ENCODE measurements at regions not wholly inside any gene's neighbourhood (a gene's known extent, or its start where the extent isn't known, plus 50 kb on each side); places are given as distances from the start of the nearest gene placed in this dataset.
"Not testable (repeated sequence)": the region's sequence is repeated elsewhere in the genome, so short reads cannot be mapped to it uniquely, and the experiment has no call there.

GRCh38 chrX:115402299-115402698, 112.8 kb downstream of the LUZP4 start:
- Histone ChIP-seq H3K27me3 (ENCODE audit: low read depth, low read length) (no peaks in the 10 kb centered on the region), H3K4me1 (ENCODE audit: control insufficient read depth in 1 of 2, insufficient read depth in 2 of 2, low read length in 2 of 2) (no peaks in the 10 kb centered on the region), H3K27ac (ENCODE audit: low read length) (no peak overlapping the region), H3K4me3 (ENCODE audit: low read depth in 1 of 2, low read length in 2 of 2) (no peak overlapping the region), H3K36me3 (ENCODE audit: control insufficient read depth in 1 of 2, insufficient read depth in 2 of 2, low read length in 2 of 2) (no peaks in the 10 kb centered on the region), H3K9me3 (ENCODE audit: control insufficient read depth in 1 of 2, low read length in 2 of 2) (no peaks in the 10 kb centered on the region)

GRCh38 chrX:115408771-115409400, 119.4 kb downstream of the LUZP4 start:
- Histone ChIP-seq H3K36me3 (ENCODE audit: control insufficient read depth in 1 of 2, insufficient read depth in 2 of 2, low read length in 2 of 2) (no peaks in the 10 kb centered on the region), H3K27ac (ENCODE audit: low read length) (no peak overlapping the region), H3K4me3 (ENCODE audit: low read depth in 1 of 2, low read length in 2 of 2) (no peak overlapping the region), H3K27me3 (ENCODE audit: low read depth, low read length) (no peaks in the 10 kb centered on the region), H3K9me3 (ENCODE audit: control insufficient read depth in 1 of 2, low read length in 2 of 2) (no peaks in the 10 kb centered on the region), H3K4me1 (ENCODE audit: control insufficient read depth in 1 of 2, insufficient read depth in 2 of 2, low read length in 2 of 2) (no peaks in the 10 kb centered on the region)

- H3K9me3 ChIP-seq (ENCODE audit: control insufficient read depth in 1 of 2, low read length in 2 of 2), result no peaks in the 10 kb centered on the region
- H3K27ac ChIP-seq (ENCODE audit: low read length), result no peak overlapping the region
- H3K27me3 ChIP-seq (ENCODE audit: low read depth, low read length), result no peaks in the 10 kb centered on the region
- no peaks in the 10 kb centered on the region for H3K4me1 ChIP-seq (ENCODE audit: control insufficient read depth in 1 of 2, insufficient read depth in 2 of 2, low read length in 2 of 2)
- H3K36me3 ChIP-seq (ENCODE audit: control insufficient read depth in 1 of 2, insufficient read depth in 2 of 2, low read length in 2 of 2), result no peaks in the 10 kb centered on the region
- H3K4me3 ChIP-seq (ENCODE audit: low read depth in 1 of 2, low read length in 2 of 2), result no peak overlapping the region
Measured at GRCh38 chrX:115409551-115409950, 120.0 kb downstream of the LUZP4 start.

GRCh38 chrX:115410731-115411428, 121.4 kb downstream of the LUZP4 start:
- H3K27me3 ChIP-seq (ENCODE audit: low read depth, low read length), result no peaks in the 10 kb centered on the region
- no peaks in the 10 kb centered on the region for H3K9me3 ChIP-seq (ENCODE audit: control insufficient read depth in 1 of 2, low read length in 2 of 2)
- no peaks in the 10 kb centered on the region for H3K4me1 ChIP-seq (ENCODE audit: control insufficient read depth in 1 of 2, insufficient read depth in 2 of 2, low read length in 2 of 2)
- no peak overlapping the region for H3K4me3 ChIP-seq (ENCODE audit: low read depth in 1 of 2, low read length in 2 of 2)
- no peaks in the 10 kb centered on the region for H3K36me3 ChIP-seq (ENCODE audit: control insufficient read depth in 1 of 2, insufficient read depth in 2 of 2, low read length in 2 of 2)
- H3K27ac ChIP-seq (ENCODE audit: low read length), result no peak overlapping the region

GRCh38 chrX:115413246-115413878, 123.8 kb downstream of the LUZP4 start:
- Histone ChIP-seq H3K27ac (ENCODE audit: low read length) (no peak overlapping the region), H3K36me3 (ENCODE audit: control insufficient read depth in 1 of 2, insufficient read depth in 2 of 2, low read length in 2 of 2) (no peaks in the 10 kb centered on the region), H3K27me3 (ENCODE audit: low read depth, low read length) (no peaks in the 10 kb centered on the region), H3K4me1 (ENCODE audit: control insufficient read depth in 1 of 2, insufficient read depth in 2 of 2, low read length in 2 of 2) (no peaks in the 10 kb centered on the region), H3K9me3 (ENCODE audit: control insufficient read depth in 1 of 2, low read length in 2 of 2) (no peaks in the 10 kb centered on the region), H3K4me3 (ENCODE audit: low read depth in 1 of 2, low read length in 2 of 2) (no peak overlapping the region)

- no peak overlapping the region for H3K4me3 ChIP-seq (ENCODE audit: low read depth in 1 of 2, low read length in 2 of 2)
- no peaks in the 10 kb centered on the region for H3K9me3 ChIP-seq (ENCODE audit: control insufficient read depth in 1 of 2, low read length in 2 of 2)
- no peaks in the 10 kb centered on the region for H3K36me3 ChIP-seq (ENCODE audit: control insufficient read depth in 1 of 2, insufficient read depth in 2 of 2, low read length in 2 of 2)
- H3K27ac ChIP-seq (ENCODE audit: low read length), result no peak overlapping the region
- no peaks in the 10 kb centered on the region for H3K4me1 ChIP-seq (ENCODE audit: control insufficient read depth in 1 of 2, insufficient read depth in 2 of 2, low read length in 2 of 2)
- H3K27me3 ChIP-seq (ENCODE audit: low read depth, low read length), result no peaks in the 10 kb centered on the region
Measured at GRCh38 chrX:115419069-115419468, 129.6 kb downstream of the LUZP4 start.

- H3K4me3 ChIP-seq (ENCODE audit: low read depth in 1 of 2, low read length in 2 of 2), result no peak overlapping the region
Measured at GRCh38 chrX:115423086-115423485, 133.6 kb downstream of the LUZP4 start.

GRCh38 chrX:115425359-115425758, 135.6 kb upstream of the PLS3 start:
- Histone ChIP-seq H3K4me3 (ENCODE audit: low read depth in 1 of 2, low read length in 2 of 2) (no peak overlapping the region), H3K27me3 (ENCODE audit: low read depth, low read length) (no peaks in the 10 kb centered on the region), H3K36me3 (ENCODE audit: control insufficient read depth in 1 of 2, insufficient read depth in 2 of 2, low read length in 2 of 2) (no peaks in the 10 kb centered on the region), H3K9me3 (ENCODE audit: control insufficient read depth in 1 of 2, low read length in 2 of 2) (no peaks in the 10 kb centered on the region), H3K4me1 (ENCODE audit: control insufficient read depth in 1 of 2, insufficient read depth in 2 of 2, low read length in 2 of 2) (no peaks in the 10 kb centered on the region), H3K27ac (ENCODE audit: low read length) (no peak overlapping the region)

More at GRCh38 chrX:115423086-115423485, 133.6 kb downstream of the LUZP4 start:
- Histone ChIP-seq H3K4me1 (ENCODE audit: control insufficient read depth in 1 of 2, insufficient read depth in 2 of 2, low read length in 2 of 2) (no peaks in the 10 kb centered on the region), H3K27me3 (ENCODE audit: low read depth, low read length) (no peaks in the 10 kb centered on the region), H3K27ac (ENCODE audit: low read length) (no peak overlapping the region), H3K9me3 (ENCODE audit: control insufficient read depth in 1 of 2, low read length in 2 of 2) (no peaks in the 10 kb centered on the region), H3K36me3 (ENCODE audit: control insufficient read depth in 1 of 2, insufficient read depth in 2 of 2, low read length in 2 of 2) (no peaks in the 10 kb centered on the region)

GRCh38 chrX:115427861-115428410, 133.0 kb upstream of the PLS3 start:
- Histone ChIP-seq H3K4me1 (ENCODE audit: control insufficient read depth in 1 of 2, insufficient read depth in 2 of 2, low read length in 2 of 2) (no peaks in the 10 kb centered on the region), H3K9me3 (ENCODE audit: control insufficient read depth in 1 of 2, low read length in 2 of 2) (no peaks in the 10 kb centered on the region), H3K4me3 (ENCODE audit: low read depth in 1 of 2, low read length in 2 of 2) (no peak overlapping the region), H3K27ac (ENCODE audit: low read length) (no peak overlapping the region), H3K36me3 (ENCODE audit: control insufficient read depth in 1 of 2, insufficient read depth in 2 of 2, low read length in 2 of 2) (no peaks in the 10 kb centered on the region), H3K27me3 (ENCODE audit: low read depth, low read length) (no peaks in the 10 kb centered on the region)

- not testable (repeated sequence) for H3K9me3 ChIP-seq (ENCODE audit: control insufficient read depth in 1 of 2, low read length in 2 of 2); H3K4me3 ChIP-seq (ENCODE audit: low read depth in 1 of 2, low read length in 2 of 2); H3K27me3 ChIP-seq (ENCODE audit: low read depth, low read length); H3K4me1 ChIP-seq (ENCODE audit: control insufficient read depth in 1 of 2, insufficient read depth in 2 of 2, low read length in 2 of 2); H3K36me3 ChIP-seq (ENCODE audit: control insufficient read depth in 1 of 2, insufficient read depth in 2 of 2, low read length in 2 of 2); H3K27ac ChIP-seq (ENCODE audit: low read length)
Measured at GRCh38 chrX:115434834-115435233, 126.1 kb upstream of the PLS3 start.

- no peak overlapping the region for H3K27ac ChIP-seq (ENCODE audit: low read length)
- H3K4me3 ChIP-seq (ENCODE audit: low read depth in 1 of 2, low read length in 2 of 2), result no peak overlapping the region
- H3K27me3 ChIP-seq (ENCODE audit: low read depth, low read length), result no peaks in the 10 kb centered on the region
Measured at GRCh38 chrX:115437841-115438595, 123.0 kb upstream of the PLS3 start.

More at GRCh38 chrX:115437841-115438595, 123.0 kb upstream of the PLS3 start:
- Histone ChIP-seq H3K36me3 (ENCODE audit: control insufficient read depth in 1 of 2, insufficient read depth in 2 of 2, low read length in 2 of 2) (no peaks in the 10 kb centered on the region), H3K4me1 (ENCODE audit: control insufficient read depth in 1 of 2, insufficient read depth in 2 of 2, low read length in 2 of 2) (no peaks in the 10 kb centered on the region), H3K9me3 (ENCODE audit: control insufficient read depth in 1 of 2, low read length in 2 of 2) (no peaks in the 10 kb centered on the region)

Measured in muscle layer of duodenum (tissue), 2 donors.